ENCODE measurements at regions not wholly inside any gene's neighbourhood (a gene's known extent, or its start where the extent isn't known, plus 50 kb on each side); places are given as distances from the start of the nearest gene placed in this dataset.

- TF ChIP-seq CTCF (IDR thresholded peaks at IDR 0.05; ENCODE audit: insufficient read depth, low read length) (no peak), POLR2AphosphoS5 (IDR thresholded peaks at IDR 0.05; ENCODE audit: low read depth) (no peak)
Observed at GRCh38 chr17:55983096-55983495, 170.2 kb upstream of the ANKFN1 start.

Measured in HL-60 (cell line).